Upper lobe of left lung (tissue), 6 donors: ENCODE measurements at regions not wholly inside any gene's neighbourhood (a gene's known extent, or its start where the extent isn't known, plus 50 kb on each side); places are given as distances from the start of the nearest gene placed in this dataset.

Experiments used
- ATAC-seq, 2 donors: fragments of 200-7000 bp; cut with Tn5 transposase; one replicate each; pipeline ENCODE4 v1.9.1; 2022; ENCODE audit warnings: mild to moderate bottlenecking in 2 of 2, moderate library complexity in 2 of 2; ENCODE audit not compliant: low FRiP score in 2 of 2
- DNase-seq, 2 donors: peaks; one replicate each; pipeline ENCODE4 v3.0.0-alpha.2; 2019 to 2020
- H3K27ac ChIP-seq, 4 donors: fragments of 200-600 bp; sonication (generic); one replicate each; pipeline ENCODE4 v1.5.1; 2016 to 2019
- H3K27me3 ChIP-seq, 4 donors: fragments of 200-600 bp; sonication (generic); one replicate each; pipeline ENCODE4 v1.5.1; 2017 to 2019
- H3K36me3 ChIP-seq, 4 donors: fragments of 200-600 bp; sonication (generic); one replicate each; pipeline ENCODE4 v1.5.1; 2016 to 2019
- H3K4me1 ChIP-seq, 4 donors: fragments of 200-600 bp; sonication (generic); one replicate each; pipeline ENCODE4 v1.5.1; 2018 to 2019
- H3K4me3 ChIP-seq, 4 donors: fragments of 200-600 bp; sonication (generic); one replicate each; pipeline ENCODE4 v1.5.1; 2017 to 2019; ENCODE audit warnings: mild to moderate bottlenecking in 2 of 4, moderate library complexity in 1 of 4
- H3K9me3 ChIP-seq, 4 donors: fragments of 200-600 bp; sonication (generic); one replicate each; pipeline ENCODE4 v1.5.1; 2018 to 2019
- EP300 ChIP-seq, 4 donors: sonication (generic); formaldehyde crosslinking; IDR thresholded peaks; one replicate each; pipeline ENCODE4 v1.5.1; 2017; ENCODE audit warnings: antibody characterized with exemption in 4 of 4, control low read depth in 2 of 4
- POLR2A ChIP-seq, 4 donors: fragments of 450-650 bp; IDR thresholded peaks; one replicate each; pipeline ENCODE4 v1.5.1; 2016 to 2017; ENCODE audit warnings: antibody characterized with exemption in 4 of 4, mild to moderate bottlenecking in 2 of 4
- POLR2AphosphoS5 ChIP-seq, 2 donors: sonication (generic); formaldehyde crosslinking; IDR thresholded peaks; one replicate each; pipeline ENCODE4 v1.5.1; 2017; ENCODE audit warnings: antibody characterized with exemption in 2 of 2
- WGBS, 2 donors: methylation state at CpG; one replicate each; pipeline ENCODE4 v1.1.5; 2017 to 2018; 5-methylcytosine and 5-hydroxymethylcytosine counted together
- TF ChIP-seq, protein P1 (sequence below), 6 experiments: fragments of 450-650 bp in 4 of 6; fragments of 200-600 bp in 2 of 6; sonication (generic) in 2 of 6; IDR thresholded peaks; one replicate each; pipeline ENCODE4 v1.5.1; 2016 to 2019; ENCODE audit warnings: antibody characterized with exemption in 6 of 6
- donor health status: DM: no; HTN: no; CAD: no; lungs with moderate emphysema.
- donor health status: DM: no; HTN: yes; CAD: no; lungs with severe emphysema.

DNA sequence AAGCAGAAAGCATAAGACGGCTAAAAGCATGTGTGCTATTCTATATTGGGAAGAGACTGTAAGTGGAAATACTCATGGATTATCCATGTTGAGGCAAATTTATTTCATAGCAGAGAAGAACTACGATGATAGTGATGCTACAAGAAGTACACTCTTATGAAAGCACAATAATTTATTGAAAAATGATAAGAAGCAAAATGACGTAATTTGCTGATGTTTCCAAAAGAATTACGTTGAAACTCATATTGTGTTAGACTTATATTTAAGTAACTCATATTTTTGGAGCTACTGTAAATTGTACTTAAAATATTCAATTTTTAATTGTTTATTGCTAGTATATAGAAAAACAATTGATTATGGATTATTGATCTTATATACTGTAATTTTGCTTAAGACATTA, 1622.5 kb downstream of the REEP3 start:
- TF ChIP-seq, protein P1, sequence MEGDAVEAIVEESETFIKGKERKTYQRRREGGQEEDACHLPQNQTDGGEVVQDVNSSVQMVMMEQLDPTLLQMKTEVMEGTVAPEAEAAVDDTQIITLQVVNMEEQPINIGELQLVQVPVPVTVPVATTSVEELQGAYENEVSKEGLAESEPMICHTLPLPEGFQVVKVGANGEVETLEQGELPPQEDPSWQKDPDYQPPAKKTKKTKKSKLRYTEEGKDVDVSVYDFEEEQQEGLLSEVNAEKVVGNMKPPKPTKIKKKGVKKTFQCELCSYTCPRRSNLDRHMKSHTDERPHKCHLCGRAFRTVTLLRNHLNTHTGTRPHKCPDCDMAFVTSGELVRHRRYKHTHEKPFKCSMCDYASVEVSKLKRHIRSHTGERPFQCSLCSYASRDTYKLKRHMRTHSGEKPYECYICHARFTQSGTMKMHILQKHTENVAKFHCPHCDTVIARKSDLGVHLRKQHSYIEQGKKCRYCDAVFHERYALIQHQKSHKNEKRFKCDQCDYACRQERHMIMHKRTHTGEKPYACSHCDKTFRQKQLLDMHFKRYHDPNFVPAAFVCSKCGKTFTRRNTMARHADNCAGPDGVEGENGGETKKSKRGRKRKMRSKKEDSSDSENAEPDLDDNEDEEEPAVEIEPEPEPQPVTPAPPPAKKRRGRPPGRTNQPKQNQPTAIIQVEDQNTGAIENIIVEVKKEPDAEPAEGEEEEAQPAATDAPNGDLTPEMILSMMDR (IDR thresholded peaks at IDR 0.05), result no peak
- TF ChIP-seq POLR2A (IDR thresholded peaks at IDR 0.05), result no peak
- TF ChIP-seq POLR2AphosphoS5 (IDR thresholded peaks at IDR 0.05), result no peak
- TF ChIP-seq EP300 (IDR thresholded peaks at IDR 0.05), result no peak
- Histone ChIP-seq H3K4me3 (no peak overlapping the region), H3K9me3 (no peaks in the 10 kb centered on the region), H3K27me3 (no peaks in the 10 kb centered on the region), H3K4me1 (no peaks in the 10 kb centered on the region), H3K27ac (no peak overlapping the region), H3K36me3 (no peaks in the 10 kb centered on the region)
- WGBS, 2 donors, result 82 to 85% methylated on average over 4 of the region's 4 CpGs
- ATAC-seq (no peak), DNase-seq (no peak)

DNA sequence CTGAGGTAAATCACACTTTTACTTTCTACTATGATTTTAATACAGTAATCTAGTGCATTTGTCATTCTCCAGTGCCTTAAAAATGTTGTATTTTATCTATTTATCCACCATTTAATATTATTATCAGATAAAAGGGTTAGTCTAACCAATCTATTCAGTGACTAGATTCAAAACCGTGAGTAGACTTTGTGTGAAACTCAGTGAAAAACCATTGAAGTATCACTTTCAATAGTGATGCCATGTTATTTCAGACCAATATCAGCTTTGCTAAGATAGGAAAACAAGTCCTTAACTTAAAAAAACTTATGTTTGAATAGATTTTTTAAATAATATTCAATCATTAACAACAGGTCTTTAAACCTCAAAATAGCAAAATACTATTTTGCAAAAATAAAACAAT, 1628.7 kb downstream of the REEP3 start:
- no peak overlapping the region for H3K4me3 ChIP-seq
- TF ChIP-seq POLR2AphosphoS5 (IDR thresholded peaks at IDR 0.05) (no peak), POLR2A (IDR thresholded peaks at IDR 0.05) (no peak), EP300 (IDR thresholded peaks at IDR 0.05) (no peak)
- TF ChIP-seq, protein P1 (IDR thresholded peaks at IDR 0.05), result no peak
- H3K36me3 ChIP-seq, result no peaks in the 10 kb centered on the region
- no peaks in the 10 kb centered on the region for H3K4me1 ChIP-seq
- ATAC-seq, result no peak
- WGBS, 2 donors, result 78 to 79% methylated on average over 1 of the region's 1 CpG
- H3K27ac ChIP-seq, result no peak overlapping the region
- no peaks in the 10 kb centered on the region for H3K9me3 ChIP-seq
- H3K27me3 ChIP-seq, result no peaks in the 10 kb centered on the region
- no peak for DNase-seq

DNA sequence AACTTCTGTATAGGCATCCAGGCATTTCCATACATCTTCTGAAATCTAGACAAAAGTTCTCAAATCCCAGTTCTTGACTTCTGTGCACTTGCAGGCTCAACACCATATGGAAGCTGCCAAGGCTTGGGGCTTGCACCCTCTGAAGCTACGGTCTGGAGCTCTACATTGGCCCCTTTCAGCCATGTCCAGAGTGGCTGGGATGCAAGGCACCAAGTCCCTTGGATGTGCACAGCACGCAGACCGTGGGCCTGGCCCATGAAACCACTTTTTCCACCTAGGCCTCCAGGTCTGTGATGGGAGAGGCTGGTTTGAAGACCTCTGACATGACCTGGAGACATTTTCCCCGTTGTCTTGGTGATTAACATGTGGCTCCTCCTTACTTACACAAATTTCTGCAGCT, 1645.1 kb downstream of the REEP3 start:
- no peak overlapping the region for H3K4me3 ChIP-seq
- ATAC-seq, result no peak
- no peaks in the 10 kb centered on the region for H3K36me3 ChIP-seq
- no peaks in the 10 kb centered on the region for H3K27me3 ChIP-seq
- H3K9me3 ChIP-seq, result no peaks in the 10 kb centered on the region
- H3K27ac ChIP-seq, result no peak overlapping the region
- TF ChIP-seq, protein P1 (IDR thresholded peaks at IDR 0.05), result no peak
- no peak for DNase-seq
- WGBS, 2 donors, result 68 to 87% methylated on average over 4 of the region's 4 CpGs
- H3K4me1 ChIP-seq, result no peaks in the 10 kb centered on the region

DNA sequence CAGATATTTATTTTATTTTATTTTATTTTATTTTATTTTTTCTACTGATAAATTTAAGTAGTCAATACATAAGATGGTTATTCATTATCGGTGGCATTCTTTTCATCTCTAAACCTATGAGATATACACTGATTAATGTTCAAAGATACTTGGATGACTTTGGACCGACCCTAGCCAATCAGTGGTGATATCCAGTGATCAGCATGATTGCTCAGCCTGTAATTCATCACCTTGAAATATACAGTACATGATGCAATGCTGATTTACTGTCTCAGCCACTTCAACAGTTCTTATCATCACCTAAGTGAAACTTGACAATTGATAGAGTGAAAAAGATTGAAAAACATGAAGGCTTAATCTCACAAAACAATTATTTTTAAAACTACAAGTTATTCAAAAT, 1651.0 kb downstream of the REEP3 start:
- WGBS, 2 donors, result 71 to 81% methylated on average over 2 of the region's 2 CpGs
- H3K4me1 ChIP-seq, result no peaks in the 10 kb centered on the region
- no peaks in the 10 kb centered on the region for H3K27me3 ChIP-seq
- DNase-seq, result no peak
- no peak overlapping the region for H3K27ac ChIP-seq
- no peak for ATAC-seq
- H3K9me3 ChIP-seq, result no peaks in the 10 kb centered on the region
- H3K4me3 ChIP-seq, result no peak overlapping the region
- TF ChIP-seq POLR2AphosphoS5 (IDR thresholded peaks at IDR 0.05) (no peak), POLR2A (IDR thresholded peaks at IDR 0.05) (no peak), EP300 (IDR thresholded peaks at IDR 0.05) (no peak)
- TF ChIP-seq, protein P1 (IDR thresholded peaks at IDR 0.05), result no peak
- no peaks in the 10 kb centered on the region for H3K36me3 ChIP-seq

DNA sequence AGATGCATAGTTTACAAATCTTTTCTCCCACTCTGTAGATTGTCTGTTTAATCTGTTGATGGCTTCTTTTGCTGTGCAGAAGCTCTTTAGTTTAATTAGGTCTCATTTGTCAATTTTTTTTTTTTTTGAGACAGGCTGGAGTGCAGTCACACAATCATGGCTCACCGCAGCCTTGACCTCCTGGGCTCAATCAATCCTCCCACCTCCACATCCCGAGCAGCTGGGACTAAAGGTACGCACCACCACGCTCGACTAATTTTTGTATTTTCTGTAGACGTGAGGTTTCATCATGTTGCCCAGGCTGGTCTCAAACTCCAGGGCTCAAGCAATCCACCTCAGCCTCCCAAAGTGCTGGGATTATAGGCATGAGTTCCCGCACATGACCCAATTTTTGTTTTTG, 1655.8 kb downstream of the REEP3 start:
- Histone ChIP-seq H3K9me3 (no peaks in the 10 kb centered on the region), H3K27me3 (no peaks in the 10 kb centered on the region), H3K36me3 (no peaks in the 10 kb centered on the region), H3K4me3 (no peak overlapping the region), H3K4me1 (no peaks in the 10 kb centered on the region), H3K27ac (no peak overlapping the region)
- 76 to 93% methylated on average over 7 of the region's 7 CpGs for WGBS, 2 donors
- DNase-seq (no peak), ATAC-seq (no peak)
- TF ChIP-seq, protein P1 (IDR thresholded peaks at IDR 0.05), result no peak
- TF ChIP-seq POLR2A (IDR thresholded peaks at IDR 0.05) (no peak), POLR2AphosphoS5 (IDR thresholded peaks at IDR 0.05) (no peak), EP300 (IDR thresholded peaks at IDR 0.05) (no peak)
